ENCODE measurements at regions not wholly inside any gene's neighbourhood (a gene's known extent, or its start where the extent isn't known, plus 50 kb on each side); places are given as distances from the start of the nearest gene placed in this dataset.

GRCh38 chr4:28682847-28683246, 1822.2 kb downstream of the STIM2 start:
- WGBS, 2 experiments = 22 to 43% methylated on average over 1 of the region's 1 CpG
- peaks cover 7% of the 10 kb centered on the region for H3K4me1 ChIP-seq (ENCODE audit: control insufficient read depth, insufficient read depth, low read length)
- H3K27ac ChIP-seq (ENCODE audit: insufficient read depth, low read depth, low read length, poor library complexity, severe bottlenecking) = no peak overlapping the region
- no peaks in the 10 kb centered on the region for H3K27me3 ChIP-seq (ENCODE audit: control insufficient read depth, insufficient read depth, low read length, poor library complexity, severe bottlenecking)
- no peak overlapping the region for H3K4me3 ChIP-seq (ENCODE audit: insufficient read depth, low read depth, low read length)
- H3K9me3 ChIP-seq (ENCODE audit: control insufficient read depth, low read length) = no peaks in the 10 kb centered on the region
- no peaks in the 10 kb centered on the region for H3K36me3 ChIP-seq (ENCODE audit: control insufficient read depth, insufficient read depth, low read length)

- H3K27ac ChIP-seq (ENCODE audit: insufficient read depth, low read depth, low read length, poor library complexity, severe bottlenecking) = no peak overlapping the region
- H3K4me1 ChIP-seq (ENCODE audit: control insufficient read depth, insufficient read depth, low read length) = no peaks in the 10 kb centered on the region
- H3K4me3 ChIP-seq (ENCODE audit: insufficient read depth, low read depth, low read length) = no peak overlapping the region
- no peaks in the 10 kb centered on the region for H3K36me3 ChIP-seq (ENCODE audit: control insufficient read depth, insufficient read depth, low read length)
- no peaks in the 10 kb centered on the region for H3K27me3 ChIP-seq (ENCODE audit: control insufficient read depth, insufficient read depth, low read length, poor library complexity, severe bottlenecking)
- no peaks in the 10 kb centered on the region for H3K9me3 ChIP-seq (ENCODE audit: control insufficient read depth, low read length)
- WGBS, 2 experiments = 84 to 85% methylated on average over 4 of the region's 4 CpGs
Measured at GRCh38 chr4:28686618-28687017, 1826.0 kb downstream of the STIM2 start.

DNA sequence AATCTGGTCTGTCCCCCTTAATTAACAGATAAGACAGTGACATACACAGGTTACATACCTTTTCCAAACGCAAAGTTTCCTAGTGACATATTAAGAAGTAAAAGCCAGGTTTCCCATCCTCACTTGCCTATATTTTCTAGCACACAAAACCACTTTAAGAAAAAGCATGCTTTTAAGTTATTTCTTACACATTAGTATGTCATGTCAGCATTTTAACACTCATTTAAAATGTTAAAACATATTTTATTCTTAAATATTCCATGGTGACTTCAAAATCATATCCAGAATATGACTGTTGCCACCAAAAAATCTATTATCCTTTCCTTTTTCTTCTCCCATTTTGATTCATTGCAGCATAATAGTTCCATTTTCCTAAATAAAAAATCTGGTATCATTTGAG, 1830.2 kb downstream of the STIM2 start:
- Histone ChIP-seq H3K36me3 (ENCODE audit: control insufficient read depth, insufficient read depth, low read length) (no peaks in the 10 kb centered on the region), H3K4me3 (ENCODE audit: insufficient read depth, low read depth, low read length) (no peak overlapping the region), H3K9me3 (ENCODE audit: control insufficient read depth, low read length) (no peaks in the 10 kb centered on the region), H3K27me3 (ENCODE audit: control insufficient read depth, insufficient read depth, low read length, poor library complexity, severe bottlenecking) (no peaks in the 10 kb centered on the region), H3K4me1 (ENCODE audit: control insufficient read depth, insufficient read depth, low read length) (no peaks in the 10 kb centered on the region), H3K27ac (ENCODE audit: insufficient read depth, low read depth, low read length, poor library complexity, severe bottlenecking) (no peak overlapping the region)
- 91% methylated on average over 1 of the region's 1 CpG for whole genome bisulfite sequencing, 2 experiments

- Histone ChIP-seq H3K36me3 (ENCODE audit: control insufficient read depth, insufficient read depth, low read length) (no peaks in the 10 kb centered on the region), H3K27ac (ENCODE audit: insufficient read depth, low read depth, low read length, poor library complexity, severe bottlenecking) (no peak overlapping the region), H3K4me3 (ENCODE audit: insufficient read depth, low read depth, low read length) (no peak overlapping the region), H3K27me3 (ENCODE audit: control insufficient read depth, insufficient read depth, low read length, poor library complexity, severe bottlenecking) (no peaks in the 10 kb centered on the region), H3K4me1 (ENCODE audit: control insufficient read depth, insufficient read depth, low read length) (peaks cover 4% of the 10 kb centered on the region), H3K9me3 (ENCODE audit: control insufficient read depth, low read length) (no peaks in the 10 kb centered on the region)
- 58% methylated on average over 4 of the region's 4 CpGs; no CpG with 5 or more reads in 1 of the 2 experiments for WGBS, 2 experiments
Measured at GRCh38 chr4:28702571-28702970, 1841.9 kb downstream of the STIM2 start.

DNA sequence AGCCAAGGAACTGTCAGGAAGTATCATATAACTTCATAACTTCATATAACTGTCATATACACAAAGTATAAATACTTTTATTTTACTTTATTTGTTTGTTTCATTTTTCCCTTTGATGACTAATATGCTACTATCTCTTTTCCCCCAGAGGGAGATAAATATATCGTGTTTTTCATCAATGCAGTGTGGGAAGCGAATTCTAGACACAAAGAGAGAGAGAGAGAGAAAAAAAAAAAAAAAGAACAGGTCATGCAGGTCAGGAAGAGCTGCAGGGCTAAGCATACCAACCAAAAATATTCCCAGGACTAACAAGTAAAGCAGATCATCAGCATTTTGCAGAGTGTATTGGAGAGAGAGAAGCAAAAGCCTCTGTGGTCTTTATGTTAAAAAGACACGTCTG, 1849.2 kb downstream of the STIM2 start:
- 74 to 84% methylated on average over 2 to 3 of the region's 3 CpGs for WGBS, 2 experiments
- Histone ChIP-seq H3K9me3 (ENCODE audit: control insufficient read depth, low read length) (no peaks in the 10 kb centered on the region), H3K36me3 (ENCODE audit: control insufficient read depth, insufficient read depth, low read length) (peaks cover 5% of the 10 kb centered on the region), H3K27me3 (ENCODE audit: control insufficient read depth, insufficient read depth, low read length, poor library complexity, severe bottlenecking) (no peaks in the 10 kb centered on the region), H3K4me1 (ENCODE audit: control insufficient read depth, insufficient read depth, low read length) (no peaks in the 10 kb centered on the region), H3K27ac (ENCODE audit: insufficient read depth, low read depth, low read length, poor library complexity, severe bottlenecking) (no peak overlapping the region), H3K4me3 (ENCODE audit: insufficient read depth, low read depth, low read length) (no peak overlapping the region)

GRCh38 chr4:28723371-28723770, 1862.7 kb downstream of the STIM2 start:
- no peaks in the 10 kb centered on the region for H3K36me3 ChIP-seq (ENCODE audit: control insufficient read depth, insufficient read depth, low read length)
- no peak overlapping the region for H3K27ac ChIP-seq (ENCODE audit: insufficient read depth, low read depth, low read length, poor library complexity, severe bottlenecking)
- no peaks in the 10 kb centered on the region for H3K4me1 ChIP-seq (ENCODE audit: control insufficient read depth, insufficient read depth, low read length)
- H3K4me3 ChIP-seq (ENCODE audit: insufficient read depth, low read depth, low read length) = no peak overlapping the region
- H3K9me3 ChIP-seq (ENCODE audit: control insufficient read depth, low read length) = no peaks in the 10 kb centered on the region
- WGBS, 2 experiments = 82 to 92% methylated on average over 4 of the region's 6 CpGs
- H3K27me3 ChIP-seq (ENCODE audit: control insufficient read depth, insufficient read depth, low read length, poor library complexity, severe bottlenecking) = no peaks in the 10 kb centered on the region

- Histone ChIP-seq H3K4me3 (ENCODE audit: insufficient read depth, low read depth, low read length) (no peak overlapping the region), H3K9me3 (ENCODE audit: control insufficient read depth, low read length) (no peaks in the 10 kb centered on the region), H3K27me3 (ENCODE audit: control insufficient read depth, insufficient read depth, low read length, poor library complexity, severe bottlenecking) (no peaks in the 10 kb centered on the region), H3K27ac (ENCODE audit: insufficient read depth, low read depth, low read length, poor library complexity, severe bottlenecking) (no peak overlapping the region), H3K4me1 (ENCODE audit: control insufficient read depth, insufficient read depth, low read length) (no peaks in the 10 kb centered on the region), H3K36me3 (ENCODE audit: control insufficient read depth, insufficient read depth, low read length) (no peaks in the 10 kb centered on the region)
- WGBS, 2 experiments = 100% methylated on average over 1 of the region's 1 CpG
Measured at GRCh38 chr4:28724239-28724638, 1863.6 kb downstream of the STIM2 start.

GRCh38 chr4:28730304-28730703, 1869.7 kb downstream of the STIM2 start:
- Histone ChIP-seq H3K36me3 (ENCODE audit: control insufficient read depth, insufficient read depth, low read length) (no peaks in the 10 kb centered on the region), H3K9me3 (ENCODE audit: control insufficient read depth, low read length) (no peaks in the 10 kb centered on the region), H3K4me3 (ENCODE audit: insufficient read depth, low read depth, low read length) (no peak overlapping the region), H3K4me1 (ENCODE audit: control insufficient read depth, insufficient read depth, low read length) (no peaks in the 10 kb centered on the region), H3K27ac (ENCODE audit: insufficient read depth, low read depth, low read length, poor library complexity, severe bottlenecking) (no peak overlapping the region), H3K27me3 (ENCODE audit: control insufficient read depth, insufficient read depth, low read length, poor library complexity, severe bottlenecking) (no peaks in the 10 kb centered on the region)
- 88 to 93% methylated on average over 1 of the region's 2 CpGs for WGBS, 2 experiments

- no peaks in the 10 kb centered on the region for H3K27me3 ChIP-seq (ENCODE audit: control insufficient read depth, insufficient read depth, low read length, poor library complexity, severe bottlenecking)
- no peaks in the 10 kb centered on the region for H3K9me3 ChIP-seq (ENCODE audit: control insufficient read depth, low read length)
- no peaks in the 10 kb centered on the region for H3K36me3 ChIP-seq (ENCODE audit: control insufficient read depth, insufficient read depth, low read length)
- no peak overlapping the region for H3K27ac ChIP-seq (ENCODE audit: insufficient read depth, low read depth, low read length, poor library complexity, severe bottlenecking)
- no peak overlapping the region for H3K4me3 ChIP-seq (ENCODE audit: insufficient read depth, low read depth, low read length)
- no peaks in the 10 kb centered on the region for H3K4me1 ChIP-seq (ENCODE audit: control insufficient read depth, insufficient read depth, low read length)
- 87 to 93% methylated on average over 2 of the region's 4 CpGs for WGBS, 2 experiments
Measured at GRCh38 chr4:28744066-28744465, 1883.4 kb downstream of the STIM2 start.

- no peak overlapping the region for H3K27ac ChIP-seq (ENCODE audit: insufficient read depth, low read depth, low read length, poor library complexity, severe bottlenecking)
- H3K9me3 ChIP-seq (ENCODE audit: control insufficient read depth, low read length) = no peaks in the 10 kb centered on the region
- WGBS, 2 experiments = 91% methylated on average over 3 of the region's 3 CpGs; no CpG with 5 or more reads in 1 of the 2 experiments
- H3K27me3 ChIP-seq (ENCODE audit: control insufficient read depth, insufficient read depth, low read length, poor library complexity, severe bottlenecking) = no peaks in the 10 kb centered on the region
- H3K36me3 ChIP-seq (ENCODE audit: control insufficient read depth, insufficient read depth, low read length) = no peaks in the 10 kb centered on the region
- no peak overlapping the region for H3K4me3 ChIP-seq (ENCODE audit: insufficient read depth, low read depth, low read length)
- H3K4me1 ChIP-seq (ENCODE audit: control insufficient read depth, insufficient read depth, low read length) = no peaks in the 10 kb centered on the region
Measured at GRCh38 chr4:28754376-28754775, 1893.7 kb downstream of the STIM2 start.

- H3K27ac ChIP-seq (ENCODE audit: insufficient read depth, low read depth, low read length, poor library complexity, severe bottlenecking) = no peak overlapping the region
- no peak overlapping the region for H3K4me3 ChIP-seq (ENCODE audit: insufficient read depth, low read depth, low read length)
- H3K9me3 ChIP-seq (ENCODE audit: control insufficient read depth, low read length) = no peaks in the 10 kb centered on the region
- H3K36me3 ChIP-seq (ENCODE audit: control insufficient read depth, insufficient read depth, low read length) = no peaks in the 10 kb centered on the region
- 89% methylated on average over 2 of the region's 2 CpGs; no CpG with 5 or more reads in 1 of the 2 experiments for WGBS, 2 experiments
- H3K27me3 ChIP-seq (ENCODE audit: control insufficient read depth, insufficient read depth, low read length, poor library complexity, severe bottlenecking) = no peaks in the 10 kb centered on the region
- H3K4me1 ChIP-seq (ENCODE audit: control insufficient read depth, insufficient read depth, low read length) = no peaks in the 10 kb centered on the region
Measured at GRCh38 chr4:28755081-28755480, 1894.4 kb downstream of the STIM2 start.

All from ectodermal cell (in vitro differentiated cells).